HEK293 (cell line): ENCODE measurements at regions not wholly inside any gene's neighbourhood (a gene's known extent, or its start where the extent isn't known, plus 50 kb on each side); places are given as distances from the start of the nearest gene placed in this dataset.

Source experiments
- CTCF ChIP-seq: fragments of 450-650 bp; formaldehyde crosslinking; IDR thresholded peaks from 2 replicates; pipeline ENCODE4 v1.5.1; 2016; ENCODE audit warnings: missing biosample characterization, missing genetic modification characterization
- ZBTB20 ChIP-seq: fragments of 450-650 bp; formaldehyde crosslinking; IDR thresholded peaks from 2 replicates; pipeline ENCODE4 v1.5.1; 2016; ENCODE audit warnings: missing biosample characterization, missing genetic modification characterization
- ZNF274 ChIP-seq, 2 experiments: fragments of 200-500 bp in 1 of 2; fragments of 450-650 bp in 1 of 2; sonication (Bioruptor generic) in 1 of 2; formaldehyde crosslinking in 1 of 2; IDR thresholded peaks; 2 replicates each; pipeline versions ENCODE4 v1.5.1 to v1.6.1; 2014 to 2016; ENCODE audit warnings: borderline replicate concordance in 1 of 2, inconsistent platforms in 1 of 2, low read length in 1 of 2, missing biosample characterization in 1 of 2, missing genetic modification characterization in 1 of 2
- ZNF280D ChIP-seq: fragments of 450-650 bp; formaldehyde crosslinking; IDR thresholded peaks from 2 replicates; pipeline ENCODE4 v1.5.1; 2016; ENCODE audit warnings: missing biosample characterization, missing genetic modification characterization
- ZNF639 ChIP-seq: fragments of 450-650 bp; formaldehyde crosslinking; IDR thresholded peaks from 2 replicates; pipeline ENCODE4 v1.5.1; 2016; ENCODE audit warnings: missing biosample characterization, missing genetic modification characterization
- ZSCAN16 ChIP-seq: fragments of 450-650 bp; formaldehyde crosslinking; IDR thresholded peaks from 2 replicates; pipeline ENCODE4 v1.5.1; 2016; ENCODE audit warnings: missing biosample characterization, missing genetic modification characterization
- TF ChIP-seq, protein P1 (sequence below): fragments of 450-650 bp; formaldehyde crosslinking; IDR thresholded peaks from 2 replicates; pipeline ENCODE4 v1.5.1; 2017; ENCODE audit warnings: missing biosample characterization, missing genetic modification characterization

DNA sequence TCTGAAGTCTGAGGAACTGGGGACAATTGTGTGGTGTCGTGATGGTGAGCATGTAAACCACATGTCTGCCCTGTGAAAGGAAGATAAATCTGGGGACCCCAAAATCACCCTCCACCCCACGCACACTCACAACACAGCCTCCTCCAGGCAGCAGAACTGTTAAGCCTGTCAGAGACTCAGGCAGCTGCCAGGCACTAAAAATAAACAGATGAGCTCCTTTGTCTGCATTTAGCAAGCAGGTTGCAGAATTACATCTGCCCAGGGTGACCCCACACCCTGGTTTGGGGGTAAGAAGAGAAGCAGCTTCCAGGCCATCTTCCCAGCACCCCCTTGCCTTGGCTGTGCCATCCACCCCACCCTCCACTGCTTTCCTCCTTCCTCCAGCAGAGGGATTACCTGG is 119.1 kb upstream of the RUNX3 start:
- no peak for TF ChIP-seq ZNF274 (IDR thresholded peaks at IDR 0.05; ENCODE audit: low read length)
- no peak for TF ChIP-seq ZNF274 (tag by site-specific recombination; IDR thresholded peaks at IDR 0.05; ENCODE audit: borderline replicate concordance)
- TF ChIP-seq CTCF: no peak
- TF ChIP-seq ZSCAN16 (tag by site-specific recombination): no peak
- TF ChIP-seq ZBTB20 (tag by site-specific recombination): no peak
- TF ChIP-seq, protein P1, sequence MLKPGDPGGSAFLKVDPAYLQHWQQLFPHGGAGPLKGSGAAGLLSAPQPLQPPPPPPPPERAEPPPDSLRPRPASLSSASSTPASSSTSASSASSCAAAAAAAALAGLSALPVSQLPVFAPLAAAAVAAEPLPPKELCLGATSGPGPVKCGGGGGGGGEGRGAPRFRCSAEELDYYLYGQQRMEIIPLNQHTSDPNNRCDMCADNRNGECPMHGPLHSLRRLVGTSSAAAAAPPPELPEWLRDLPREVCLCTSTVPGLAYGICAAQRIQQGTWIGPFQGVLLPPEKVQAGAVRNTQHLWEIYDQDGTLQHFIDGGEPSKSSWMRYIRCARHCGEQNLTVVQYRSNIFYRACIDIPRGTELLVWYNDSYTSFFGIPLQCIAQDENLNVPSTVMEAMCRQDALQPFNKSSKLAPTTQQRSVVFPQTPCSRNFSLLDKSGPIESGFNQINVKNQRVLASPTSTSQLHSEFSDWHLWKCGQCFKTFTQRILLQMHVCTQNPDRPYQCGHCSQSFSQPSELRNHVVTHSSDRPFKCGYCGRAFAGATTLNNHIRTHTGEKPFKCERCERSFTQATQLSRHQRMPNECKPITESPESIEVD: no peak
- TF ChIP-seq ZNF639: no peak
- no peak for TF ChIP-seq ZNF280D
